ENCODE measurements at regions not wholly inside any gene's neighbourhood (a gene's known extent, or its start where the extent isn't known, plus 50 kb on each side); places are given as distances from the start of the nearest gene placed in this dataset.

DNA sequence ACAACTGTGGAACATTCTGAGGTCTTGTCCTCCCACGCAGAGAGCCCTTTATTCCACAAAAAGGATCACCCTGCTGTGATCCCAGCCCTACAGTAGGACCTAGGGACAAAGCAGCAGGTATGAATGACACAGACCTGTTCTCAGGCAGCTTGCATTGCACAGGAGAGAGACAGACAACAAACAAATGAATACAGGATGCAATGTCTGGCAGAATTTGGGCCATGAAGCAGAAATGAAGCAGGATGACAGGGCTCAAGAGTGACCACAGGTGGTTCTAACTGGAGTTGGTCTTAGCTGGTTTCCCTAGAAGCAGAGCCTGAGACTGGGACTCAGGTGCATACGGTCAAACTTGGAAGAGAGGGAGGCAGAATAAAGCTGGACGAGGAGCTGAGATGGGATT is 388.8 kb downstream of the CDK5RAP2 start:
- Histone ChIP-seq H3K18ac (ENCODE audit: insufficient read length, low read depth, low read length) (no peak overlapping the region), H3K27ac (ENCODE audit: insufficient read length, low read depth, low read length) (no peak overlapping the region), H2BK20ac (ENCODE audit: low read depth, low read length, poor library complexity, severe bottlenecking) (no peak overlapping the region), H3K4me1 (ENCODE audit: insufficient read depth, low read length) (no peaks in the 10 kb centered on the region; the same call in 1 of the 2 replicates), H4K5ac (ENCODE audit: insufficient read length, low read depth, low read length) (no peak overlapping the region), H4K8ac (replicated peaks; ENCODE audit: insufficient read length, low read depth, low read length) (no peak overlapping the region), H3K79me2 (ENCODE audit: insufficient read depth, low read length) (no peaks in the 10 kb centered on the region), H2AFZ (ENCODE audit: low read length) (no peak overlapping the region), H4K20me1 (ENCODE audit: control insufficient read depth, insufficient read depth, insufficient read length) (no peaks in the 10 kb centered on the region), H3K23me2 (ENCODE audit: insufficient read length, low read depth, low read length, poor library complexity, severe bottlenecking) (no peaks in the 10 kb centered on the region), H3K4me2 (ENCODE audit: insufficient read depth, insufficient read length, low read length) (no peak overlapping the region), H2BK5ac (ENCODE audit: insufficient read length, low read length) (no peak overlapping the region), H2BK120ac (ENCODE audit: low read depth, low read length, poor library complexity, severe bottlenecking) (no peak overlapping the region), H3K4ac (ENCODE audit: low read depth, low read length) (no peak overlapping the region), H2BK12ac (ENCODE audit: insufficient read length, low read depth, low read length) (no peak overlapping the region), H3K14ac (ENCODE audit: insufficient read depth, low read length) (0 out of 2 replicates have a peak overlapping the region, but pooled peaks have one; percentile 68), H2AK5ac (ENCODE audit: insufficient read length, low read length) (no peak overlapping the region), H2BK15ac (ENCODE audit: low read depth, low read length) (no peak overlapping the region), H3T11ph (ENCODE audit: low read length) (no peak overlapping the region), H3K27me3 (ENCODE audit: insufficient read depth, low read length) (no peaks in the 10 kb centered on the region), H3K56ac (ENCODE audit: insufficient read length, low read depth, low read length) (no peak overlapping the region), H3K79me1 (ENCODE audit: insufficient read depth, low read depth, low read length, poor library complexity, severe bottlenecking) (no peaks in the 10 kb centered on the region), H3K9ac (ENCODE audit: extremely low read depth, insufficient read length, low read length) (no peak overlapping the region), H3K23ac (ENCODE audit: insufficient read length, low read depth, low read length) (no peak overlapping the region), H4K91ac (ENCODE audit: insufficient read length, low read depth, low read length) (no peak overlapping the region), H3K9me3 (ENCODE audit: control insufficient read depth, low read depth, low read length) (no peaks in the 10 kb centered on the region)
- Mint-ChIP-seq H3K27ac (peak overlapping the region in 2 of 3 experiments; percentile 27 to 53; a peak in 2 of 7 replicates), H3K9me3 (no peaks in the 10 kb centered on the region), H3K27me3 (ENCODE audit: low read depth) (peaks cover 8% of the 10 kb centered on the region), H3K36me3 (ENCODE audit: insufficient read depth in 1 of 3, low read depth in 3 of 3) (no peaks in the 10 kb centered on the region), H3K4me1 (peaks cover 7 to 10% of the 10 kb centered on the region in 2 experiments), H3K4me3 (no peak overlapping the region)
- WGBS (ENCODE audit: extremely low coverage, insufficient read length, low lambda C conversion rate), result no CpG with 5 or more reads among the region's 3 CpGs
- TF ChIP-seq, protein P1, sequence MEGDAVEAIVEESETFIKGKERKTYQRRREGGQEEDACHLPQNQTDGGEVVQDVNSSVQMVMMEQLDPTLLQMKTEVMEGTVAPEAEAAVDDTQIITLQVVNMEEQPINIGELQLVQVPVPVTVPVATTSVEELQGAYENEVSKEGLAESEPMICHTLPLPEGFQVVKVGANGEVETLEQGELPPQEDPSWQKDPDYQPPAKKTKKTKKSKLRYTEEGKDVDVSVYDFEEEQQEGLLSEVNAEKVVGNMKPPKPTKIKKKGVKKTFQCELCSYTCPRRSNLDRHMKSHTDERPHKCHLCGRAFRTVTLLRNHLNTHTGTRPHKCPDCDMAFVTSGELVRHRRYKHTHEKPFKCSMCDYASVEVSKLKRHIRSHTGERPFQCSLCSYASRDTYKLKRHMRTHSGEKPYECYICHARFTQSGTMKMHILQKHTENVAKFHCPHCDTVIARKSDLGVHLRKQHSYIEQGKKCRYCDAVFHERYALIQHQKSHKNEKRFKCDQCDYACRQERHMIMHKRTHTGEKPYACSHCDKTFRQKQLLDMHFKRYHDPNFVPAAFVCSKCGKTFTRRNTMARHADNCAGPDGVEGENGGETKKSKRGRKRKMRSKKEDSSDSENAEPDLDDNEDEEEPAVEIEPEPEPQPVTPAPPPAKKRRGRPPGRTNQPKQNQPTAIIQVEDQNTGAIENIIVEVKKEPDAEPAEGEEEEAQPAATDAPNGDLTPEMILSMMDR (conservative IDR thresholded peaks at IDR 0.05), result no peak
- no peak for DNase-seq

All from H9 (cell line).